Cardiac muscle cell (in vitro differentiated cells and primary cell): ENCODE measurements at regions not wholly inside any gene's neighbourhood (a gene's known extent, or its start where the extent isn't known, plus 50 kb on each side); places are given as distances from the start of the nearest gene placed in this dataset.
"Not testable (repeated sequence)": the region's sequence is repeated elsewhere in the genome, so short reads cannot be mapped to it uniquely, and the experiment has no call there.

Source experiments
- DNase-seq, 2 donors: peaks; one replicate each; pipeline versions ENCODE4 v3.0.0 to v3.0.0-alpha.2; 2010 to 2017; ENCODE audit warnings: low read depth in 1 of 2, low spot score in 1 of 2
- H3K27ac ChIP-seq: fragments of 200-600 bp; sonication (generic); 2 replicates; pipeline ENCODE4 v1.5.1; 2016
- H3K27me3 ChIP-seq: fragments of 200-600 bp; sonication (generic); 2 replicates; pipeline ENCODE4 v1.6.0; 2016; ENCODE audit warnings: control low read depth
- H3K36me3 ChIP-seq: fragments of 200-600 bp; sonication (generic); 2 replicates; pipeline ENCODE4 v1.5.1; 2016; ENCODE audit warnings: control low read depth
- H3K4me1 ChIP-seq: fragments of 200-600 bp; sonication (generic); 2 replicates; pipeline ENCODE4 v1.8.1; 2017; ENCODE audit warnings: low read depth, mild to moderate bottlenecking, mixed run types
- H3K4me3 ChIP-seq: fragments of 200-600 bp; sonication (generic); 2 replicates; pipeline ENCODE4 v1.5.1; 2016; ENCODE audit warnings: mild to moderate bottlenecking
- H3K9me3 ChIP-seq: fragments of 200-600 bp; sonication (generic); 2 replicates; pipeline ENCODE4 v1.5.1; 2017; ENCODE audit warnings: low read depth, mild to moderate bottlenecking, control low read depth
- TF ChIP-seq, protein P1 (sequence below): IDR thresholded peaks from 2 replicates; pipeline ENCODE4 v1.5.1; 2012; ENCODE audit warnings: low read depth, mild to moderate bottlenecking, low read length

DNA sequence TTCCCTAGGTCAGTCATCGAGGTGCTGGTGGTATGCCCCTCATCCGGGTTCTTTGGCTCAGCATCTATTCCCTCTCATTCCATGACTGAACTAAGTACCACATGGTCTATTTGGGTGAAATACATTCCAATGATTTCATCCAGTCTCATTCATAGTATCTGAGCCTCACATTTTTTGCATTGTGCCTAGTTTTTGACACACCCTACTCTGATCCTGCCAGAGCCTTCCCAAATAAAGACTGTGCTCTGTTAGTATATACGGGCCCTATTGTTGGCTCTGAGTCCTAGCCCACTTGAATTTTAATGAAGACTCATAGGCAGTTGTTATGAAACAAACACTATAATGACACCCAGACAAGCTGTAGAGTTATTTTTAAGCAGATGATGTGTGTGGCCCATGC lies 740.7 kb downstream of the CETN3 start:
- Histone ChIP-seq H3K4me1 (no peaks in the 10 kb centered on the region), H3K27ac (no peak overlapping the region), H3K9me3 (no peaks in the 10 kb centered on the region), H3K27me3 (no peaks in the 10 kb centered on the region), H3K36me3 (no peaks in the 10 kb centered on the region), H3K4me3 (no peak overlapping the region)
- DNase-seq, result no peak
- TF ChIP-seq, protein P1, sequence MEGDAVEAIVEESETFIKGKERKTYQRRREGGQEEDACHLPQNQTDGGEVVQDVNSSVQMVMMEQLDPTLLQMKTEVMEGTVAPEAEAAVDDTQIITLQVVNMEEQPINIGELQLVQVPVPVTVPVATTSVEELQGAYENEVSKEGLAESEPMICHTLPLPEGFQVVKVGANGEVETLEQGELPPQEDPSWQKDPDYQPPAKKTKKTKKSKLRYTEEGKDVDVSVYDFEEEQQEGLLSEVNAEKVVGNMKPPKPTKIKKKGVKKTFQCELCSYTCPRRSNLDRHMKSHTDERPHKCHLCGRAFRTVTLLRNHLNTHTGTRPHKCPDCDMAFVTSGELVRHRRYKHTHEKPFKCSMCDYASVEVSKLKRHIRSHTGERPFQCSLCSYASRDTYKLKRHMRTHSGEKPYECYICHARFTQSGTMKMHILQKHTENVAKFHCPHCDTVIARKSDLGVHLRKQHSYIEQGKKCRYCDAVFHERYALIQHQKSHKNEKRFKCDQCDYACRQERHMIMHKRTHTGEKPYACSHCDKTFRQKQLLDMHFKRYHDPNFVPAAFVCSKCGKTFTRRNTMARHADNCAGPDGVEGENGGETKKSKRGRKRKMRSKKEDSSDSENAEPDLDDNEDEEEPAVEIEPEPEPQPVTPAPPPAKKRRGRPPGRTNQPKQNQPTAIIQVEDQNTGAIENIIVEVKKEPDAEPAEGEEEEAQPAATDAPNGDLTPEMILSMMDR, result no peak

DNA sequence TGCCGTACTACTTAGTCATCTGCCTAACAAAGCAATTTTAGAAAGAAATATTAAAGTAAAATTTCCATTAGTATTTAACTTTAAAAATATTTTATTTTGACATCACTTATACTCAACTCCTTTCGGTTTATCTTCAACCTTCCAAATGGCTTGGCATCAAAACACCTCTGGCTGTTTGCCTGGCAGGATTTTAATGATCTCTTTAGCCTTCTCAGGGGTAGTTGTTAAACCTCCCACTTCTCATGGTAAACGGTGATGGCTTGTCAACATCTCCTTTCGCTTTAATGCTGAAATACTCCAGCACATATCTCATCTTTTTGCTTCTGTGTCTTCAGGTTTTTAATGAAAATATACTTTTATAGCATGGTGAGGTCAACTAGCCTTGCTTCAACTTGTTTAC lies 747.1 kb downstream of the CETN3 start:
- H3K27ac ChIP-seq, result no peak overlapping the region
- no peak for DNase-seq
- H3K4me3 ChIP-seq, result no peak overlapping the region
- no peaks in the 10 kb centered on the region for H3K36me3 ChIP-seq
- no peaks in the 10 kb centered on the region for H3K9me3 ChIP-seq
- TF ChIP-seq, protein P1, result no peak
- H3K4me1 ChIP-seq, result no peaks in the 10 kb centered on the region
- H3K27me3 ChIP-seq, result no peaks in the 10 kb centered on the region

DNA sequence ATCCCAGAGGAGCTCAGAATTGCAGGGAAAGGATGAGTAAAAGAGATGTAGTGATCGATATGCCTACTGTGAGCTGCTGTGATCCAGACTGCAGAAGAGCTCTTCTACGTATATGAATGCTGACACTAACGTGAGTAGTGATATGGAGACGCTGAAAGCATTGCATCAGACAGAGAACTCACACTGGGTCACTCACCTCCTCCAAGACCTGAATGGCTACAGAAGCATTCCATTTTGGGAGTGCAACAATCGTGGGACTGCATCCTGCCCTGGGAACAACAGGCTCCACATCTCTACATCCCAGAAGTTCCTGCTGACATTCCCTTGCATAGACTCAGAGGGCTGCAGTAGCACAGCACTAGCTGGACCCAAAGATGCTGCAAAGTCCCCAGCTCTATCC lies 755.9 kb upstream of the MEF2C start:
- Histone ChIP-seq H3K4me1 (no peaks in the 10 kb centered on the region), H3K9me3 (no peaks in the 10 kb centered on the region), H3K4me3 (no peak overlapping the region), H3K36me3 (no peaks in the 10 kb centered on the region), H3K27me3 (no peaks in the 10 kb centered on the region), H3K27ac (no peak overlapping the region)
- no peak for DNase-seq
- TF ChIP-seq, protein P1, result no peak

DNA sequence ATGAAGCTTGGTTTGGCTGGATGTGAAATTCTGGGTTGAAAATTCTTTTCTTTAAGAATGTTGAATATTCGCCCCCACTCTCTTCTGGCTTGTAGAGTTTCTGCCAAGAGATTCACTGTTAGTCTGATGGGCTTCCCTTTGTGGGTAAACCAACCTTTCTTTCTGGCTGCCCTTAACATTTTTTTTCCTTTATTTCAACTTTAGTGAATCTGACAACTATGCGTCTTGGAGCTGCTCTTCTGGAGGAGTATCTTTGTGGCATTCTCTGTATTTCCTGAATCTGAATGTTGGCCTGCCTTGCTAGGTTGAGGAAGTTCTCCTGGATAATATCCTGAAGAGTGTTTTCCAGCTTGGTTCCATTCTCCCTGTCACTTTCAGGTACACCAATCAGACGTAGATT lies 751.2 kb upstream of the MEF2C start:
- not testable (repeated sequence) for H3K4me3 ChIP-seq, H3K4me1 ChIP-seq, H3K9me3 ChIP-seq, H3K27me3 ChIP-seq, H3K27ac ChIP-seq, H3K36me3 ChIP-seq, DNase-seq

DNA sequence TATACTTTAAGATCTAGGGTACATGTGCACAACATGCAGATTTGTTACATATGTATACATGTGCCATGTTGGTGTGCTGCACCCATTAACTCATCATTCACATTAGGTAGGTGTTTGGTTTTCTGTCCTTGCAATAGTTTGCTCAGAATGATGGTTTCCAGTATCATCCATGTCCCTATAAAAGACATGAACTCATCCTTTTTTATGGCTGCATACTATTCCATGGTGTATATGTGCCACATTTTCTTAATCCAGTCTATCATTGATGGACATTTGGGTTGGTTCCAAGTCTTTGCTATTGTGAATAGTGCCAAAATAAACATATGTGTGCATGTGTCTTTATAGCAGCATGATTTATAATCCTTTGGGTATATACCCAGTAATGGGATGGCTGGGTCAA lies 747.1 kb upstream of the MEF2C start:
- H3K9me3 ChIP-seq, H3K36me3 ChIP-seq, H3K27ac ChIP-seq, H3K4me1 ChIP-seq, DNase-seq, H3K27me3 ChIP-seq, H3K4me3 ChIP-seq: not testable (repeated sequence)

DNA sequence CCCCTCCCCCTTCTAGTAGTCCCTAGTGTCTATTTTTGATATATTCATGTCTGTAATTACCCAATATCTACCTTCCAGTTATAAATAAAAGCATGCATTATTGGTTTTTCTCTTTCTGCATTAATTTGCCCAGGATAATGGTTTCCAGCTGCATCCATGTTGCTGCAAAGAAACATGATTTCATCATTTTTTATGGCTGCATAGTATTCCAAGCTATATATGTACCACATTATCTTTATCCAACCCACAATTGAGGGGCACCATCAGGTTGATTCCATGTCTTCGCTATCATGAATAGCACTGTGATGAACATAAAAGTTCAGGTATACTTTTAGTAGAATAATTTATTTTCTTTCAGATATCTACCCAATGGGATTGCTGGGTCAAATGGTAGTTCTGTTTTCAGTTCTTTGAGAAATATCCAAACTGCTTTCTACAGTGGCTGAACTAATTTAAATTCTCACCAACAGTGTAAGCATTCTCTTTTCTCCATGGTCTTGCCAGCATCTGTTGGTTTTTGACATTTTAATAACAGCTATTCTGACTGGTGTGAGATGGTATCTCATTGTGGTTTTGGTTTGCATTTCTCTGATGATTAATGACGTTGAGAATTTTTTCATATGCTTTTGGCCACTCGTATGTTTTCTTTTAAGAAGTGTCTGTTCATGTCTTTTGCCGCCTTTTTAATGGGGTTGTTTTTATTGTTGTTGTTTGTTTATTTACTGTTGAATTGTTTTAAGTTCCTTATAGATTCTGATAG lies 746.1 kb upstream of the MEF2C start:
- Histone ChIP-seq H3K4me3 (no peak overlapping the region), H3K4me1 (no peaks in the 10 kb centered on the region), H3K27ac (no peak overlapping the region), H3K36me3 (no peaks in the 10 kb centered on the region), H3K9me3 (no peaks in the 10 kb centered on the region), H3K27me3 (no peaks in the 10 kb centered on the region)
- peak in 1 of 2 donors; percentile 8 for DNase-seq
- TF ChIP-seq, protein P1, result no peak
